ENCODE measurements at regions not wholly inside any gene's neighbourhood (a gene's known extent, or its start where the extent isn't known, plus 50 kb on each side); places are given as distances from the start of the nearest gene placed in this dataset.

DNA sequence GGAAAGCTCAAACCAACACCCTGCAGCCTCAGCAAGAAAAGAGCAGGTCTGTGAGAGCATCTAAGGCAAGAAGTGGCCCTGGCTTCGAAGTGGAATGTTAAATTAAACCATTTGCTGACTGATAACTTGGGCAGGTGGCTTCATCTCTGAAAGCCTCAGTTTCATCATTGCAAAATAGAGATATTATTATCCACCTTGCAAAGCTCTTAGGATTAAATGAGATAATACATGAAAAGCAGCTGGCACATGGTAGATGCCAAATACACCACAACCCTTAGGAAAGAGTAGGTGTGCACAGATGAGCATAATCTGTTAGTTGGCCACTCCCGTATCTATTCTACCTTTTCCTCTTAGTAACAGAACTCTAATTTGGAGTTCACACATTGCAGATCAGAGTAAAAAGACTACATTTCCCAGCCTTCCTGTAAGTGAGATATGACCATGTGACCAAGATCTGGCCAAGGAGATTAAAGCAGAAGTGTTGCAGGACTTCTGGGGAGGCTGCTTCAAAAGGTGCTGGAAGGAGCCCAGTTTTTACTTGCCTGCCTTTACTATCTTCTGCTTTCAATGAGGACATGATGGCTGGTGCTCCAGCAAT lies 288.7 kb downstream of the SOX9 start:
- no peak overlapping the region for H3K27ac Mint-ChIP-seq (ENCODE audit: low read depth)
- H3K27me3 Mint-ChIP-seq: no peaks in the 10 kb centered on the region
- no peak overlapping the region for H3K4me3 Mint-ChIP-seq
- DNase-seq (ENCODE audit: low spot score in 2 of 2) (no peak), ATAC-seq (replicated peaks; ENCODE audit: extremely low read depth, poor library complexity, severe bottlenecking) (no peak)
- no peaks in the 10 kb centered on the region for H3K36me3 Mint-ChIP-seq (ENCODE audit: insufficient read depth)
- H3K4me1 Mint-ChIP-seq: no peaks in the 10 kb centered on the region
- peaks cover 6% of the 10 kb centered on the region for H3K9me3 Mint-ChIP-seq

DNA sequence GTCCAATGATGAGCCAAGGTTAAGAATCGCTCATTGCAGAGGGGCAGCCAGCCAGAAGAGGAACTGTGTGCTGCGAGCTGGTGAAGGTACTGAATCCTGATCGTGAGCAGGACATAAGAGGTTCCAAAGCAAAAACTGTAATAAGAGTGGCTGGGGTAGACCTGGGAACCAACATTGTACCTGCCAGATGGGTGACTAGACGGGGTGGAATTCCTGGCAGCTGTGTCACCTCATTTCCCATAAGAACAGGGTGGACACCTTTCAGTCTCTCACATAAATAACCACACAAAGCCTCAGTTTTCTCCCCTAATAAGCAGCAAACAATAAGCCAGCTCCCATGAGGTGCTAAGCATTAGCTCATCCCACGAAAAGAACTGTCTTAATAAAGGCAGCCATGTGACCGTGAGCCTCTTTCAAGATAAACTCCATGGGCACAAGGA lies 290.3 kb downstream of the SOX9 start:
- no peak overlapping the region for H3K27ac Mint-ChIP-seq (ENCODE audit: low read depth)
- no peak overlapping the region for H3K4me3 Mint-ChIP-seq
- no peaks in the 10 kb centered on the region for H3K36me3 Mint-ChIP-seq (ENCODE audit: insufficient read depth)
- H3K9me3 Mint-ChIP-seq: peaks cover 6% of the 10 kb centered on the region
- DNase-seq (ENCODE audit: low spot score in 2 of 2): no peak
- ATAC-seq (replicated peaks; ENCODE audit: extremely low read depth, poor library complexity, severe bottlenecking): no peak
- no peaks in the 10 kb centered on the region for H3K4me1 Mint-ChIP-seq
- H3K27me3 Mint-ChIP-seq: no peaks in the 10 kb centered on the region

DNA sequence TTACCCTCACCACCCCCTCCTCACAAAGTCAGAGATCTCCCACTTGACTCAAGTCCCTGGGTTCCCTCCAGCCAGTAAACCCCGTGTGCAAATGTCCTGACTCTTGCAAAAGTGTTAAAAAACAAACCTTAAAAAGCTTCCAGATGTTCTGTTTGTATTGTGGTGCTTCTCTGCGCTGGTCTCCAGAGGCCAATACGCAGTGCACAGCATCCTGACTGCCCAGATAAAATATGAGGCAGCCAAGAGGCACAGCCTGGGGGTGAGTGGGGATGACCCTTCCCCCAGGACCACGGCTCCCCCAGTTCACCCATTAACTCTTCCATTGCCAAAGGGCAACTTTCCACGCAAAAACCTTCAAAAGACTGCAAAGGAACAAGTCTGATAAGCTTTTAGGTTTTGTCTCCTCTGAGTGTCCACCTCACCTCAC lies 291.8 kb downstream of the SOX9 start:
- H3K9me3 Mint-ChIP-seq: peaks cover 6% of the 10 kb centered on the region
- ATAC-seq (replicated peaks; ENCODE audit: extremely low read depth, poor library complexity, severe bottlenecking) (no peak), DNase-seq (ENCODE audit: low spot score in 2 of 2) (no peak)
- no peak overlapping the region for H3K27ac Mint-ChIP-seq (ENCODE audit: low read depth)
- H3K4me3 Mint-ChIP-seq: no peak overlapping the region
- no peaks in the 10 kb centered on the region for H3K27me3 Mint-ChIP-seq
- no peaks in the 10 kb centered on the region for H3K36me3 Mint-ChIP-seq (ENCODE audit: insufficient read depth)
- H3K4me1 Mint-ChIP-seq: no peaks in the 10 kb centered on the region

DNA sequence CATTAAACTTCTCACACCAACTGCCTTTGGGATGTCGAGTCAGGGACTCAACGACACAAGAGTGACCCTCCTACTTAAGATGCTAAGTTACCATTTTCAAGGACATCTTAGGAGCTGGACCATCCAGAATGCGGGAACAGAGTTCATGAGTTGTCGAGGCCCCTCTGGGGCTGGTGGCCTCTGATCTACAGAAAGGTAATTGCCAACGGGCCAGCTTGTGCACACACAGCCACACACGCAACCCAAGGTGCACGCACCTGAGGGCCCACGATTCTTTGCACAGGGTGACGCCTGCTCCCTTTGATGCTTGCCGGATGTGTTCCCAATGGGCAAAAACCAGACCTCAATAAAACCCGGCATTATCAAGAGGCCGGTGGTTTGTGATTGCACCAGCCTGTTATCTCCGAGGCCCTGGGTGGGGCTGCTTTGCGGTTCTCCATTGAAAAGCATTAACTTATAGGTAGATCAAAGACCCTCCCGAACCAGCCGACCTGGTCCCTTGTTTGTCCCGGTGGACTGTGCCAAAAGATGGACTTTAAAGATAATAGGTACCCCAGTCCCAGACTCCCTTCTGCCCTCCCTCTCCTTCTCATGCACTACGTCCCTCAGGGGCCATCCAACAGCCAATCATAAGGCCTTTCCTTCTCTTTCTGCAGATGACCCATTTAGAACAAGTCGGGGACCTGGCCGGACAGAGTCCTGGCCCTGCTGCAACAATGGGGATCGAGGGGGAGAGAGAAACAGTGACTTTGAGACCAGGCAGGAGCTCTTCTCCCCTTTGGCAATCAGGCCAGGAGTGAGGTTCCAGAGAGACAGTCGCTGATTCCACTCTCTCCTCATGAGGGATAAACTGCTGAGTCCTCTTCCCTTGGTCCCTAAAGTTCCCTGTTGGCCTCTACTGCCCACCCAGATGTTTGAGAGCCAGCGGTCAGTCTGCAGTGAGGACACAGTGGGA lies 292.5 kb downstream of the SOX9 start:
- no peak overlapping the region for H3K4me3 Mint-ChIP-seq
- H3K9me3 Mint-ChIP-seq: peaks cover 8% of the 10 kb centered on the region
- no peak overlapping the region for H3K27ac Mint-ChIP-seq (ENCODE audit: low read depth)
- no peak for ATAC-seq (replicated peaks; ENCODE audit: extremely low read depth, poor library complexity, severe bottlenecking)
- no peaks in the 10 kb centered on the region for H3K36me3 Mint-ChIP-seq (ENCODE audit: insufficient read depth)
- no peaks in the 10 kb centered on the region for H3K4me1 Mint-ChIP-seq
- H3K27me3 Mint-ChIP-seq: peaks cover 2% of the 10 kb centered on the region
- DNase-seq (ENCODE audit: low spot score in 2 of 2): no peak

GRCh38 chr17:72414032-72414396 lies 293.2 kb downstream of the SOX9 start:
- no peak for ATAC-seq (replicated peaks; ENCODE audit: extremely low read depth, poor library complexity, severe bottlenecking)
- no peak overlapping the region for H3K4me3 Mint-ChIP-seq
- no peak for DNase-seq (ENCODE audit: low spot score in 2 of 2)

DNA sequence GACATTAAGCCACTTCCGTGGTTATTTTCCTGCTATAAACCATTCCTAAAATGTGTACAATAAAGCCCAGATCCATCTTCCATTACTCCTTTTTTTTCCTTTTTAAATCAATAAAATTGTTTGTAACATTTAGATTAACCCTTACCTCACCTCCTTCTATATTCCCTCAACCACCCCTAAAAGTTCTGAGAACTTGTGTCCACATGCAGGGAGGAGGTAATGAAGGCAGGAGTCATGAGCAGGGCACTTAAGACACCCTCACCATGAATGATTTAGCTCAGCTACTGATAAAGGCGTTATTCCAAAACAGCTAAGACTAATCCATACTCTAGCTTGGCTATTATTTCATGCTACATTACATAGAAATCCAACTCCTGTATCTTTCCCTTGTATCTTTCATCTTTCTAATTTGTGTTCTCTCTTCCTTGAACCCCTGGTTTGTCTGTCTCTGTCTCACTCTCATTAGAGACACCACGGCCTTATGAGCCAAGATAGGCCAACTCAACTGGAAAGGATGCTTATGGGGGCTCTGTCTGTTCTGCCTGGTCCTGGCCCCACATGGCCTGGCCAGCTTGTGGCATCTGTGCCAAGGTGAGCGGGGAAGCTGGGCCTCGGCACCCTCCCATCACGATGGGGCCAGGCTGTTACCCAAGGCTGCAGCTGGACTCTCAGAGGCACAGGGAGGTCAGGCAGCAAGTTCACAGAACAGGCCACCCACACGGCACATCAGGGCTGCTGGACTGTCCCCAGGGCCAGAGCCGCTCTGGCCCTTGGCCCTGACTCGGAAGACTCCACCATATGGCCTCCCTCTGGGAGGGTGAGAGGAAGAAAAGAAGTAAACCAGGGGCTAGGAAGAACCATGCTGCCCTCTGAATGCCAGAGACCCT lies 294.4 kb downstream of the SOX9 start:
- H3K4me1 Mint-ChIP-seq: no peaks in the 10 kb centered on the region
- peaks cover 10% of the 10 kb centered on the region for H3K27me3 Mint-ChIP-seq
- H3K27ac Mint-ChIP-seq (ENCODE audit: low read depth): no peak overlapping the region
- ATAC-seq (replicated peaks; ENCODE audit: extremely low read depth, poor library complexity, severe bottlenecking) (no peak), DNase-seq (ENCODE audit: low spot score in 2 of 2) (no peak)
- peaks cover 14% of the 10 kb centered on the region for H3K9me3 Mint-ChIP-seq
- no peaks in the 10 kb centered on the region for H3K36me3 Mint-ChIP-seq (ENCODE audit: insufficient read depth)
- no peak overlapping the region for H3K4me3 Mint-ChIP-seq

More at GRCh38 chr17:72414032-72414396, 293.2 kb downstream of the SOX9 start:
- no peaks in the 10 kb centered on the region for H3K36me3 Mint-ChIP-seq (ENCODE audit: insufficient read depth)
- no peak overlapping the region for H3K27ac Mint-ChIP-seq (ENCODE audit: low read depth)
- peaks cover 8% of the 10 kb centered on the region for H3K27me3 Mint-ChIP-seq
- H3K9me3 Mint-ChIP-seq: peaks cover 14% of the 10 kb centered on the region
- H3K4me1 Mint-ChIP-seq: no peaks in the 10 kb centered on the region

DNA sequence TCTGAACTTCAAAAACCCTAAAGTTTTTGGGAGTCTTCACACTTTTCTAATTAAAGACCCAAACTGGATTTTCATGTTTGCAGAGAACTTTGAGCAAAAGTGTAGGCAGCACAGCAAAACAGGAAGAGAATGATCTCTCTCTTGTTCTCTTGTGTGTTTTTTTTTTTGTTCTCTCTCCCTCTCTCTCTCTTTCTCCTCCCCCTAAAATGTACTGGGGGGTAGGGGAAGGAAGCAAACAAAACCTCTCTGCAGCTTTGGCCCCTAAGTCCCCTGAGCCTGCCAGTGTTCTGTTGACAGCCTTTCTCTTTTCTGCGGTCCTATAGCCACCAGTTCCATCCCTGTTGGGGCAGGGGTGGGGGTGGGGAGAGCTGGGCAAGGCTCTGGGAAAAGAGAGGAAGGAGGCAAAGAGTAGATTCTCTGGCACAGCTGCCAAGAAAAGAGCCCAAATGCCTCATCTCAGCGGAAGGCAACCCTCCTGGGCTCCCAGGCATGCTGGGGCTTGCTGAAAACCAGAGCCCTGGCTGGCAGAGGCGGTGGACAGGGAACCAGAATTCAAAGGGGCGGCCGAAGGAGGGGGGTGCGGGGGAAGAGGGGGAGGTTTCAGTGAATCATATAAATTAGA lies 295.3 kb downstream of the SOX9 start:
- Mint-ChIP-seq H3K36me3 (ENCODE audit: insufficient read depth) (no peaks in the 10 kb centered on the region), H3K27me3 (peaks cover 10% of the 10 kb centered on the region), H3K9me3 (peaks cover 14% of the 10 kb centered on the region), H3K27ac (ENCODE audit: low read depth) (no peak overlapping the region), H3K4me1 (no peaks in the 10 kb centered on the region), H3K4me3 (no peak overlapping the region)
- ATAC-seq (replicated peaks; ENCODE audit: extremely low read depth, poor library complexity, severe bottlenecking) (no peak), DNase-seq (ENCODE audit: low spot score in 2 of 2) (no peak)

DNA sequence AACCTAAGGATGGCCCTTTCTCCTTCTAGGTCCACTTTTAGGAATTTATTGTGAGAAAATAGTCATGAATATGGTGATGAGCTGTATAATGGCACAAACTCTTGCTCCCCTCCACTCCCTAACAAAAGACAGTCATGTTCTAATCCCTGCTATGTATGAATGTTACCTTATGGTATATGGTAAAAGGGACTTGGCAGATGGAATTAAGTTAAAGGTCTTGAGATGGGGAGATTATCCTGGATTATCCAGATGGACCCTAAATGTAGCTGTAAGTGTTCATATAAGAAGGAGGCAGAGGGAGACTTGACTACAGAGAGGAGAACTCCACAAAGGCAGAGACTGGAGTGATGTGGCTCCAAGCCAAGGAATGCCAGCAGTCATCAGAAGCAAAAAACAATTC lies 296.1 kb downstream of the SOX9 start:
- Mint-ChIP-seq H3K4me1 (no peaks in the 10 kb centered on the region), H3K9me3 (peaks cover 14% of the 10 kb centered on the region), H3K4me3 (no peak overlapping the region), H3K27ac (ENCODE audit: low read depth) (no peak overlapping the region), H3K27me3 (peaks cover 10% of the 10 kb centered on the region), H3K36me3 (ENCODE audit: insufficient read depth) (no peaks in the 10 kb centered on the region)
- ATAC-seq (replicated peaks; ENCODE audit: extremely low read depth, poor library complexity, severe bottlenecking): no peak
- no peak for DNase-seq (ENCODE audit: low spot score in 2 of 2)

GRCh38 chr17:72417627-72418026 lies 296.8 kb downstream of the SOX9 start:
- Mint-ChIP-seq H3K27ac (ENCODE audit: low read depth) (no peak overlapping the region), H3K36me3 (ENCODE audit: insufficient read depth) (no peaks in the 10 kb centered on the region), H3K9me3 (peaks cover 14% of the 10 kb centered on the region), H3K4me1 (no peaks in the 10 kb centered on the region), H3K27me3 (peaks cover 10% of the 10 kb centered on the region), H3K4me3 (no peak overlapping the region)
- ATAC-seq (replicated peaks; ENCODE audit: extremely low read depth, poor library complexity, severe bottlenecking) (no peak), DNase-seq (ENCODE audit: low spot score in 2 of 2) (no peak)

- H3K4me1 Mint-ChIP-seq: no peaks in the 10 kb centered on the region
- ATAC-seq (replicated peaks; ENCODE audit: extremely low read depth, poor library complexity, severe bottlenecking): no peak
These were observed 299.3 kb downstream of the SOX9 start for GRCh38 chr17:72419866-72420774.

DNA sequence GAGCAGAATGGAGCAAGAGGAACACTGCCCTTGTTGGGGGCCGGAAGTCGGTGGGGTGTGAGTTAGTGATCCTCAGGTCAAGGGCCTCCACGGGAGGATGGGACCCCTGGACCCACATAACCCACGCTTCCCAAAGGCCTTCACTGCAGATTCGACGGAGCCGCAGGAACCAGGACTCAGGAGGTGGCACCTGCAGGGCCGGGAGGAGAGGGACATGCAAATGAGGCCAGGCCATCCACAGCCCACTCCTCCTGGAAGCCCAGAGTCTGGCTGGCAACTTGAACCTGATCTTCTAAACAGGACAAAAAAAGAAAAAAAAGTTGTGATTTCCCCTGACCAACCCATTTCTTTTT lies 299.9 kb downstream of the SOX9 start:
- H3K4me1 Mint-ChIP-seq: no peaks in the 10 kb centered on the region
- DNase-seq (ENCODE audit: low spot score in 2 of 2) (no peak), ATAC-seq (replicated peaks; ENCODE audit: extremely low read depth, poor library complexity, severe bottlenecking) (no peak)
- H3K36me3 Mint-ChIP-seq (ENCODE audit: insufficient read depth): peaks cover 1% of the 10 kb centered on the region
- H3K9me3 Mint-ChIP-seq: peaks cover 8% of the 10 kb centered on the region
- H3K4me3 Mint-ChIP-seq: no peak overlapping the region
- H3K27me3 Mint-ChIP-seq: peaks cover 23% of the 10 kb centered on the region
- H3K27ac Mint-ChIP-seq (ENCODE audit: low read depth): no peak overlapping the region

More at GRCh38 chr17:72419866-72420774, 299.3 kb downstream of the SOX9 start:
- Mint-ChIP-seq H3K27me3 (peaks cover 23% of the 10 kb centered on the region), H3K9me3 (peaks cover 8% of the 10 kb centered on the region), H3K36me3 (ENCODE audit: insufficient read depth) (peaks cover 1% of the 10 kb centered on the region), H3K27ac (ENCODE audit: low read depth) (no peak overlapping the region), H3K4me3 (no peak overlapping the region)
- DNase-seq (ENCODE audit: low spot score in 2 of 2): no peak

Data from central memory CD8-positive, alpha-beta T cell (primary cell).